Left ventricle myocardium inferior (tissue), 1 donor: ENCODE measurements at regions not wholly inside any gene's neighbourhood (a gene's known extent, or its start where the extent isn't known, plus 50 kb on each side); places are given as distances from the start of the nearest gene placed in this dataset.

Experiments
- DNase-seq: peaks from one replicate; pipeline ENCODE4 v3.0.0-alpha.2; 2020
- H3K27ac ChIP-seq: fragments of 200-600 bp; replicated peaks from 2 replicates; pipeline ENCODE4 v1.8.0; 2021
- H3K27me3 ChIP-seq: fragments of 200-600 bp; 2 replicates; pipeline ENCODE4 v1.8.0; 2021; ENCODE audit warnings: low read depth
- H3K36me3 ChIP-seq: fragments of 200-600 bp; 2 replicates; pipeline ENCODE4 v1.8.0; 2021
- H3K4me1 ChIP-seq: fragments of 200-600 bp; 2 replicates; pipeline ENCODE4 v1.8.0; 2021
- H3K4me3 ChIP-seq: fragments of 200-600 bp; 2 replicates; pipeline ENCODE4 v1.8.0; 2021; ENCODE audit warnings: mild to moderate bottlenecking, moderate library complexity
- H3K9me3 ChIP-seq: fragments of 200-600 bp; replicated peaks from 2 replicates; pipeline ENCODE4 v1.8.0; 2021
- intact Hi-C: fragments of 100-400 bp; cut with micrococcal nuclease; formaldehyde crosslinking; loops from one replicate; pipeline ENCODE4 v1.11.0; 2022
- TF ChIP-seq, protein P1 (sequence below): fragments of 200-600 bp; IDR thresholded peaks from 2 replicates; pipeline ENCODE4 v1.8.0; 2021; ENCODE audit warnings: antibody characterized with exemption, mild to moderate bottlenecking, borderline replicate concordance
- donor health status: DM: no; HTN: yes; CAD: no; lungs with severe emphysema.

DNA sequence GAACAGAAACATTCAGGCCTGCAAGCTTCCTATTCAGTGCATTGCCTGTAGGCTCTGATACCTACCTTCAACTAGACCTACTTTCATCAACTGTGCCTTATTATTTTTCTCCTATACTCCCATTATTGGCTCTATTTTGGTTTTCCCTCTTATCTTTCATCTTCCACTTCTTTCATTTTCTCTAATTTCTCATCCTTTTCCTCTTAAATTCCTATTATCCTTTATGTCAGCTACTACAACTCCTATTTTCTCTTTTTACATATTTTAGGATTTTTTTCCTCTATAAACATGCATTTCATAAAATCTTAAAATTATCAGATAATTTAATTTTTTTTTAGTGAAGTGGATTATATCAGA lies 61.6 kb upstream of the PRDM8 start:
- no peaks in the 10 kb centered on the region for H3K4me1 ChIP-seq
- no peak overlapping the region for H3K4me3 ChIP-seq
- intact Hi-C loops: no loop called here
- no peaks in the 10 kb centered on the region for H3K9me3 ChIP-seq
- TF ChIP-seq, protein P1, sequence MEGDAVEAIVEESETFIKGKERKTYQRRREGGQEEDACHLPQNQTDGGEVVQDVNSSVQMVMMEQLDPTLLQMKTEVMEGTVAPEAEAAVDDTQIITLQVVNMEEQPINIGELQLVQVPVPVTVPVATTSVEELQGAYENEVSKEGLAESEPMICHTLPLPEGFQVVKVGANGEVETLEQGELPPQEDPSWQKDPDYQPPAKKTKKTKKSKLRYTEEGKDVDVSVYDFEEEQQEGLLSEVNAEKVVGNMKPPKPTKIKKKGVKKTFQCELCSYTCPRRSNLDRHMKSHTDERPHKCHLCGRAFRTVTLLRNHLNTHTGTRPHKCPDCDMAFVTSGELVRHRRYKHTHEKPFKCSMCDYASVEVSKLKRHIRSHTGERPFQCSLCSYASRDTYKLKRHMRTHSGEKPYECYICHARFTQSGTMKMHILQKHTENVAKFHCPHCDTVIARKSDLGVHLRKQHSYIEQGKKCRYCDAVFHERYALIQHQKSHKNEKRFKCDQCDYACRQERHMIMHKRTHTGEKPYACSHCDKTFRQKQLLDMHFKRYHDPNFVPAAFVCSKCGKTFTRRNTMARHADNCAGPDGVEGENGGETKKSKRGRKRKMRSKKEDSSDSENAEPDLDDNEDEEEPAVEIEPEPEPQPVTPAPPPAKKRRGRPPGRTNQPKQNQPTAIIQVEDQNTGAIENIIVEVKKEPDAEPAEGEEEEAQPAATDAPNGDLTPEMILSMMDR: no peak
- H3K36me3 ChIP-seq: no peaks in the 10 kb centered on the region
- no peaks in the 10 kb centered on the region for H3K27me3 ChIP-seq
- H3K27ac ChIP-seq: no peak overlapping the region
- no peak for DNase-seq

DNA sequence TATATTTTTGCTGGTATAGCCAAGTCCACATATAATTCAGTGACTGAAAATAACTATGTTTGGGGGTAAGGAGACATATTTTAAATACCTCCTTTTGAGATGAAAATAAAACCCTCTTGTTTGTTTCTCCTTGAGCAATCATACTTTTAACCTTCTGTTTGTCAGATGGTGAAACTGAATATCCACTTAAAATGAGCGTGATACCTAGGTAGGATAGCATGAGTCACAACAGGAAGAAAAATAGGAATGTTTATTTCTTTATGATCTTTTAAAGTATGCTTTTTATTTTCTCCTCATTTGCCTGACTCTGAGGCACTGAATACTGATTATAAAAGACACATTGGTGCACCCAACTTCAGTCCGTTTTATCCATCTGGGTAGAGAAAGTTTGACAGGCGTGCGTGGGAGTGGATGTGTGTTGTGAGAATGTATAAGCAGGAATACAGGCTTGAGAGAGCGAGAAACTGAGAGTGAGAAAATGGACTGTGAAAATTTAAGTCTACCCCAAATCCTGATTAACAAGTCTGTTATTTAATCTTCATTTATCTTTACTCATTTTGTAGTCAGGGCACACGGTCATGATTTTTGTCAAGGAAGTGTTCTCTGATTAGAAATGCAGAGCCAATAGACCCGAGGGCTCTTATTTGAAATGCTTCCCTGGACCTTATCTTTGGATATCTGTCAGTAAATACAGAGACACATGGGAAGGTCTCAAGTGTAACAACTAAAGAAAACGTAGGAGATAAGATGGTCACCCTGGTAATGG lies 62.1 kb upstream of the ANTXR2 start:
- TF ChIP-seq, protein P1: no peak
- Histone ChIP-seq H3K27me3 (no peaks in the 10 kb centered on the region), H3K36me3 (no peaks in the 10 kb centered on the region), H3K27ac (no peak overlapping the region), H3K4me3 (no peak overlapping the region), H3K4me1 (no peaks in the 10 kb centered on the region), H3K9me3 (no peaks in the 10 kb centered on the region)
- DNase-seq: no peak
- intact Hi-C loops: no loop called here

DNA sequence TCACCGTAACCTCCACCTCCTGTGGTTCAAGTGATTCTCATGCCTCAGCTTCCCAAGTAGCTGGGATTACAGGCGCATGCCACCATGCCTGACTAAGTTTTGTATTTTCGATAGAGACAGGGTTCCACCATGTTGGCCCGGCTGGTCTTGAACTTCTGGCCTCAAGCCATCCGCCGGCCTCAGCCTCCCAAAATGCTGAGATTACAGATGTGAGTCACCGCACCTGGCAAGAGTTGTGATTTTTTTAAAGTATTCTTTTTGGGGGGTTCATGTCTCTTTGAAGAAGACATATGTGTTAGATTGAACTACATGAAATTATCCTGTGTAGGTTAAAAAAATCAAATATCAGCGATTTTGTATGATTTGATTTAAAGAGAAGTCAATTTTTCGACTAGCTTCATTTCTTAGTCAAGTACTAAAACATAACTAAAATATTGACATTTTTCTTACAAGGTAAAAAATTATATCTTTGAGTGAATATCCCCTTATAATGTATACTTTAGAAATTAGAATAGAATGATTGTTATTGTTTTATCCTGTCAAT lies 60.3 kb upstream of the ANTXR2 start:
- H3K27me3 ChIP-seq: no peaks in the 10 kb centered on the region
- H3K9me3 ChIP-seq: no peaks in the 10 kb centered on the region
- no peaks in the 10 kb centered on the region for H3K4me1 ChIP-seq
- TF ChIP-seq, protein P1: no peak
- H3K36me3 ChIP-seq: no peaks in the 10 kb centered on the region
- intact Hi-C loops: no loop called here
- H3K27ac ChIP-seq: no peak overlapping the region
- no peak overlapping the region for H3K4me3 ChIP-seq
- no peak for DNase-seq

DNA sequence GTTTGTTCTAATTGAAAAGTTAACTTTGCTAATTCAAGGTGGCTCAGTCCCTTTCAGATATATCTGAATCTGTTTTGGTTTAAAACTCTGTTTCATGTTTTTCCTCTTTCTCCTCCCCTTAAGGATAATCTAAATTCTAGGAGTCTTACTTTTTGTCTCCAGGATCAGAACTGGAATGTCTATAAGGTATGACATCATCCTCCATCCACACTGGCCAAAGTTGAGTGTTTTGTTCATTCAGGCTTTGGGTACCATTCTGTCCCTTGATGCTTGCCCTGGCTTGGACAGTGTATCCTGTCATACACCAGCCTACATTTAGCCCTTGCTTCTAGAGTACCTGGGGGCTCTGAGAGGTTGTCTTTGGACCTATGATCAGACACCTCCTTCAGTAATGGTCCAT lies 56.8 kb upstream of the ANTXR2 start:
- no peak overlapping the region for H3K27ac ChIP-seq
- no peak overlapping the region for H3K4me3 ChIP-seq
- no peak for DNase-seq
- H3K36me3 ChIP-seq: no peaks in the 10 kb centered on the region
- H3K9me3 ChIP-seq: no peaks in the 10 kb centered on the region
- intact Hi-C loops: no loop called here
- no peaks in the 10 kb centered on the region for H3K27me3 ChIP-seq
- no peaks in the 10 kb centered on the region for H3K4me1 ChIP-seq
- TF ChIP-seq, protein P1: no peak

DNA sequence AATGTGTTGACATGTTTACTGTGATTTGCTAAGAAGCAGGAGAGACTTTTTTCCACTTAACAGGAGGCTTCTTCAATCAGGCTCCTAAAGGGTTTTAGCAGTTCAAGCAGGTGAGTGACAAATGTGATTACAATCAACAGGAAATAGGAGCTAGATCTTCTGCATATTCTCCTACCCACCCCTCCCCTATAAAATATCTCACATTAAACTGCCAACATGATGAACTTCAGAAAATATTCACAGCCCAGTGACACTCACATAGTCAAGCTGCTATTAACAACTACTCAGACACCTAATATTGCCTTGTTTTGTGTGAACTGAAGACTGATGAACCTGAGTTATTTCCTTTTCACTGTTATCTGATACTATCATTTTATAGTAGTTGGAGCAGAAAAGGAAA lies 55.9 kb upstream of the ANTXR2 start:
- no peaks in the 10 kb centered on the region for H3K36me3 ChIP-seq
- H3K4me3 ChIP-seq: no peak overlapping the region
- TF ChIP-seq, protein P1: no peak
- no peaks in the 10 kb centered on the region for H3K4me1 ChIP-seq
- no peaks in the 10 kb centered on the region for H3K27me3 ChIP-seq
- H3K27ac ChIP-seq: no peak overlapping the region
- intact Hi-C loops: no loop called here
- no peak for DNase-seq
- no peaks in the 10 kb centered on the region for H3K9me3 ChIP-seq
